ENCODE measurements at regions not wholly inside any gene's neighbourhood (a gene's known extent, or its start where the extent isn't known, plus 50 kb on each side); places are given as distances from the start of the nearest gene placed in this dataset.

DNA sequence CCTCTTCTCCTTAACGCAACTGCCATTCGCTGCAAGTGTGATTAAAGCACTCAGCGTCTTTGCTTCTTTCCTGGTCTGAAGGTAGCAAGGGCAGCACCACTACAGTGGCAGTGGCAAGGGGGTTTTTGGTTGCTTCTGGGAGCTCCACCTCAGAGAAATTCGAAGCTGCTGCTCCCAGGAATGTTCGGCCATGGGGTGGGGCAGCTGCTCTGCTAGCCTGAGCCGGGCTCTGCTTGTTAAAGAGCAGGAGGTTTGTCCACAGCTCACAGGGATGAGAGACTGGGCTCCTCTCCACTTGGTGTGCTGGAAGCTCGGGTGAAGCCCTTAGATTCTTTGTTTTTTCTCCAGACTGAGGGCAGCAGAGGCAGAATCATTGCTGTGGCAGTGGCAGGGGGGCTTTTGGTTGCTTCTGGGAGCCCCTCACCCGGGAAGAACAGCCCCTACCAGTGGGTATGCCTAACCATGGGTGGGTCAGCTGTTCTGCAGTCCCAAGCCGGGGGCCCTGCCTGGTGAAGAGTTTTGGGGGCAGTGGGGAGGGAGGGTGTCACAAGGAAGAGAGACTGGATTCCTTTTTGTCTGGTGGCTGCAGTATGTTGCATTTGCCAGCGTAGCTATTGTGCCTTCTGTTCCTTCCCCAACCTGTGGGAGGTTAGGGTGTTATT is 340.2 kb downstream of the AEBP2 start:
- no peak for TF ChIP-seq HDGF (IDR thresholded peaks at IDR 0.05; ENCODE audit: borderline replicate concordance)
- no peak for TF ChIP-seq FOXA1 (IDR thresholded peaks at IDR 0.05)
- no peak for TF ChIP-seq ELF4 (IDR thresholded peaks at IDR 0.05)
- no peak for TF ChIP-seq FOXK2 (IDR thresholded peaks at IDR 0.05)
- TF ChIP-seq TARDBP (IDR thresholded peaks at IDR 0.05): no peak

Measured in HEK293T (cell line).